ENCODE measurements at regions not wholly inside any gene's neighbourhood (a gene's known extent, or its start where the extent isn't known, plus 50 kb on each side); places are given as distances from the start of the nearest gene placed in this dataset.

- no peak for TF ChIP-seq POLR2A (IDR thresholded peaks at IDR 0.05)
- TF ChIP-seq CTCF (IDR thresholded peaks at IDR 0.05): no peak
Measured at GRCh38 chr19:27901078-27901477, 1311.9 kb downstream of the UQCRFS1 start.

All from sigmoid colon (tissue), 3 donors.